ENCODE measurements at regions not wholly inside any gene's neighbourhood (a gene's known extent, or its start where the extent isn't known, plus 50 kb on each side); places are given as distances from the start of the nearest gene placed in this dataset.

GRCh38 chr1:39116860-39117728, 87.4 kb upstream of the MACF1 start:
- TF ChIP-seq, protein P1, sequence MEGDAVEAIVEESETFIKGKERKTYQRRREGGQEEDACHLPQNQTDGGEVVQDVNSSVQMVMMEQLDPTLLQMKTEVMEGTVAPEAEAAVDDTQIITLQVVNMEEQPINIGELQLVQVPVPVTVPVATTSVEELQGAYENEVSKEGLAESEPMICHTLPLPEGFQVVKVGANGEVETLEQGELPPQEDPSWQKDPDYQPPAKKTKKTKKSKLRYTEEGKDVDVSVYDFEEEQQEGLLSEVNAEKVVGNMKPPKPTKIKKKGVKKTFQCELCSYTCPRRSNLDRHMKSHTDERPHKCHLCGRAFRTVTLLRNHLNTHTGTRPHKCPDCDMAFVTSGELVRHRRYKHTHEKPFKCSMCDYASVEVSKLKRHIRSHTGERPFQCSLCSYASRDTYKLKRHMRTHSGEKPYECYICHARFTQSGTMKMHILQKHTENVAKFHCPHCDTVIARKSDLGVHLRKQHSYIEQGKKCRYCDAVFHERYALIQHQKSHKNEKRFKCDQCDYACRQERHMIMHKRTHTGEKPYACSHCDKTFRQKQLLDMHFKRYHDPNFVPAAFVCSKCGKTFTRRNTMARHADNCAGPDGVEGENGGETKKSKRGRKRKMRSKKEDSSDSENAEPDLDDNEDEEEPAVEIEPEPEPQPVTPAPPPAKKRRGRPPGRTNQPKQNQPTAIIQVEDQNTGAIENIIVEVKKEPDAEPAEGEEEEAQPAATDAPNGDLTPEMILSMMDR (IDR thresholded peaks at IDR 0.05), result no peak
- no peak for TF ChIP-seq POLR2A (IDR thresholded peaks at IDR 0.05)
